Dedifferentiated amniotic fluid mesenchymal stem cell (primary cell): ENCODE measurements at regions not wholly inside any gene's neighbourhood (a gene's known extent, or its start where the extent isn't known, plus 50 kb on each side); places are given as distances from the start of the nearest gene placed in this dataset.

ENCODE experiments used
- DNase-seq: peaks from one replicate; pipeline ENCODE4 v3.0.0-alpha.2; 2016; ENCODE audit errors: extremely low spot score

- no peak for DNase-seq
Measured at GRCh38 chr7:67758551-67758950, 761.9 kb downstream of the TYW1 start.

GRCh38 chr7:67760971-67761370, 764.3 kb downstream of the TYW1 start:
- DNase-seq: no peak

- no peak for DNase-seq
Measured at GRCh38 chr7:67762516-67762915, 765.9 kb downstream of the TYW1 start.

- DNase-seq: no peak
Measured at GRCh38 chr7:67764289-67764688, 767.7 kb downstream of the TYW1 start.

- DNase-seq: no peak
Measured at GRCh38 chr7:67765481-67766175, 769.0 kb downstream of the TYW1 start.

GRCh38 chr7:67766906-67767410, 770.3 kb downstream of the TYW1 start:
- no peak for DNase-seq

GRCh38 chr7:67771846-67772605, 775.4 kb downstream of the TYW1 start:
- no peak for DNase-seq

- DNase-seq: no peak
Measured at GRCh38 chr7:67773081-67773480, 776.4 kb downstream of the TYW1 start.

- DNase-seq: no peak
Measured at GRCh38 chr7:67777119-67777518, 780.5 kb downstream of the TYW1 start.

GRCh38 chr7:67781841-67782240, 785.2 kb downstream of the TYW1 start:
- no peak for DNase-seq

- no peak for DNase-seq
Measured at GRCh38 chr7:67786021-67786420, 789.4 kb downstream of the TYW1 start.

- DNase-seq: no peak
Measured at GRCh38 chr7:67788669-67789068, 792.0 kb downstream of the TYW1 start.

GRCh38 chr7:67791918-67792317, 795.3 kb downstream of the TYW1 start:
- DNase-seq: no peak

GRCh38 chr7:67794544-67794943, 797.9 kb downstream of the TYW1 start:
- DNase-seq: no peak

GRCh38 chr7:67803789-67804188, 807.2 kb downstream of the TYW1 start:
- no peak for DNase-seq

- DNase-seq: no peak
Measured at GRCh38 chr7:67805921-67806471, 809.4 kb downstream of the TYW1 start.

GRCh38 chr7:67807826-67808225, 811.2 kb downstream of the TYW1 start:
- no peak for DNase-seq

GRCh38 chr7:67809586-67809985, 813.0 kb downstream of the TYW1 start:
- DNase-seq: no peak

- DNase-seq: no peak
Measured at GRCh38 chr7:67813621-67814292, 817.1 kb downstream of the TYW1 start.

GRCh38 chr7:67817481-67817880, 820.8 kb downstream of the TYW1 start:
- no peak for DNase-seq

- DNase-seq: no peak
Measured at GRCh38 chr7:67821116-67821515, 824.5 kb downstream of the TYW1 start.

GRCh38 chr7:67823345-67823744, 826.7 kb downstream of the TYW1 start:
- DNase-seq: no peak
